ENCODE measurements at regions not wholly inside any gene's neighbourhood (a gene's known extent, or its start where the extent isn't known, plus 50 kb on each side); places are given as distances from the start of the nearest gene placed in this dataset.
"Not testable (repeated sequence)": the region's sequence is repeated elsewhere in the genome, so short reads cannot be mapped to it uniquely, and the experiment has no call there.

DNA sequence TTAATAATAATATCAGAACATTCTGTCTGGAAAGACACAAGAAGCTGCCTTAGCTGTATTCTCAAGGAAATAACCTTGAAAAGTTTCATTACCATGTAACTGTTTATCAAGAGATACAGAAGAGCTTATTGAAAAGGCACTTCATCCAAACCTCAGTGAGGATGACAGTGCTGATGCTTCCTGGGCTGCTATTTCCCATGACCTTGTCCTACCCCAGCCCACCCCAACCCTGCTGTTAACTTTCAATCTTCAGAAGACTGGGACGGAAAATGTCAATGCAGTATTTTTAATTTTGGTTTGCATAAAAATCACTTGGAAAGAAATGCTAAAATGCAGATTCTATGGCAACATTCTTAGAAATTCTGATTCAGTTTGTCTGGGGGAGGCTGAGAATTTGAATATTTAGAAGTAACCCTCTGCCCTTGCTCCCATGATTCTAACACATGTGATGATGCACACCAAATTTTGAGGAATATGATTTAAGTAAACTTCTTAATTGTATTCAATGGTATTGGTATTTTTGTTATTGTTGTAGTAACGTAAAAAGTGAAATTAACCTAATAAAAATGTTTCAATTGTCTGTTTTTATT, 101.0 kb upstream of the CHST9 start:
- not testable (repeated sequence) for H3K9me3 ChIP-seq (ENCODE audit: control insufficient read depth, insufficient read depth, low read length); H3K9ac ChIP-seq (ENCODE audit: low read depth, low read length); H3K36me3 ChIP-seq (ENCODE audit: insufficient read depth, low read length); H3K4me1 ChIP-seq (ENCODE audit: insufficient read depth, low read length)

DNA sequence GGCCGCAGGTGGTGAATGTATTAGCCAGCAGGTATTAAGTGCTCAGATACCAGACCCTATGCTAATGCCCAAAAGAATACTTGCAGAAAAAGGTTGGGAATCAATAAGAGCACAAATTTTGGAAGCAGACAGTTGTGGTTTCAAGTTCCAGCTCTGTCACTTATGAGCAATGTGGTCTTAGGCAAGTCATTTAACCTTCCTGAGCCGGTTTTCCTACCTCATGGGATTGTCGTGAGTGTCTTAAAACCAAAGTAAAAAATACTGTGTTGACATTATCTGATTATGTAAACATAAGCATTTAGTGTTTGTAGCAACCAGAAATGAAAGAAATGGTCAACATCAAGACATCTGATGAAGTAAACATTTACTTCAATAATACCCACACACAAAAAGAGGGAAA, 93.0 kb upstream of the CHST9 start:
- Histone ChIP-seq H3K9ac (ENCODE audit: low read depth, low read length) (no peak overlapping the region), H3K9me3 (ENCODE audit: control insufficient read depth, insufficient read depth, low read length) (peaks cover 4% of the 10 kb centered on the region), H3K4me1 (ENCODE audit: insufficient read depth, low read length) (no peaks in the 10 kb centered on the region), H3K36me3 (ENCODE audit: insufficient read depth, low read length) (no peaks in the 10 kb centered on the region; the same call in 1 of the 2 replicates)

DNA sequence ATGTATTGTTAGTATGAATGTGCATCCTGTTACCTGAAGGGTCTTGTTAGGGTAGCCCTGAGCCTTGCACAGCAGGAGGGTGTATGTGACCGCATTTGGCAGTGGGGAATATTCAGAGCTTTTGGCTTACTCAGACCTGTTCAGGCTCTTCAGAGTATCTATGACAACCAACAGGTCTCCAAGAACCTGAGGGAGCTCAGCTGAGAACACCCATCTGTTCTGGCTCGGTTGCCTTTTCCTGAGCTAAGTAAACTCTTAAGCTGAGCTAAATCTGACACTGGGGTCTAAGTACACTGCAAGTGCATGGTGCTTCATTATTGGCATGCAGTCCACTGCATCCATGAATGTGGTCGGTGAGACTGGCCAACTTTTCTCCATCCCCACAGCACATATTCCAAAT, 92.4 kb upstream of the CHST9 start:
- Histone ChIP-seq H3K36me3 (ENCODE audit: insufficient read depth, low read length) (no peaks in the 10 kb centered on the region; the same call in 1 of the 2 replicates), H3K9me3 (ENCODE audit: control insufficient read depth, insufficient read depth, low read length) (peaks cover 4% of the 10 kb centered on the region), H3K4me1 (ENCODE audit: insufficient read depth, low read length) (no peaks in the 10 kb centered on the region), H3K9ac (ENCODE audit: low read depth, low read length) (no peak overlapping the region)

DNA sequence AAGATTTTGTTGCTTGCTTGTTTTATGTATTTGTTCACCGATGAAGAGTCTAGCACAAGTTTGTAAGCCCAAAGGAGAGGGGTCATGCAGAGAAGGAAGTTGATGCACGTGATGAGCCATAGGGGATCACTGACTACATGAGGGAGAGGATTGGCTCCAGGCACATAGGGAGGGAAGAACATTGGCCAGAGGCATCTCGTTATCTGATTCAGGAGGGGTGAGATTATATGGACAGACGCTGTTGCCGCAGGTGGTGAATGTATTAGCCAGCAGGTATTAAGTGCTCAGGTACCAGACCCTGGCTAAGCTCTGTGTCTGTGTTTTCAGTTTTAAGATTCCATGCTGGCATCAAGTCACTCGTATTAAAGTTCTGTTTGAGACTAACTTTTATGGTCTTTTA, 91.8 kb upstream of the CHST9 start:
- Histone ChIP-seq H3K9ac (ENCODE audit: low read depth, low read length) (no peak overlapping the region), H3K9me3 (ENCODE audit: control insufficient read depth, insufficient read depth, low read length) (peaks cover 4% of the 10 kb centered on the region), H3K36me3 (ENCODE audit: insufficient read depth, low read length) (no peaks in the 10 kb centered on the region; the same call in 1 of the 2 replicates), H3K4me1 (ENCODE audit: insufficient read depth, low read length) (no peaks in the 10 kb centered on the region)

DNA sequence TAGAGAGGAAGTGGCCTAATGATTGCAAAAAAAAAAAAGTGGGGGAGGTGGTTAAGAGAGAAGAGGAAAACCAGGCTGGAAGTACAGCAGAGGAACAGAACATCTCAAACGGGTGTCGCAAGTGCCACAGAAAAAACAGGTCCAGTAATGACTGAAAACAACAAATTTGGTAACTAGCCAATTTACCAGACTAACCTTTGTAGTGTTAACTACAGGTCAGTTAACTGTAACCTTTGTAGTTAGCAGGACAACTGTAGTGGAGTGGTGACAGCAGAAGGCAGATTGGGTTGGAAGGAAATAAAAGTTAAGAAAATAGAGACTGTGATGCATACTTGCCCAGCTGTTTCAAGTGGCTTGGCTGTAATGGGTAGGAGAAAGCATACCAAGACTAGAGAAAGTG, 91.4 kb upstream of the CHST9 start:
- Histone ChIP-seq H3K9me3 (ENCODE audit: control insufficient read depth, insufficient read depth, low read length) (peaks cover 6% of the 10 kb centered on the region), H3K4me1 (ENCODE audit: insufficient read depth, low read length) (no peaks in the 10 kb centered on the region), H3K36me3 (ENCODE audit: insufficient read depth, low read length) (no peaks in the 10 kb centered on the region; the same call in 1 of the 2 replicates), H3K9ac (ENCODE audit: low read depth, low read length) (no peak overlapping the region)

DNA sequence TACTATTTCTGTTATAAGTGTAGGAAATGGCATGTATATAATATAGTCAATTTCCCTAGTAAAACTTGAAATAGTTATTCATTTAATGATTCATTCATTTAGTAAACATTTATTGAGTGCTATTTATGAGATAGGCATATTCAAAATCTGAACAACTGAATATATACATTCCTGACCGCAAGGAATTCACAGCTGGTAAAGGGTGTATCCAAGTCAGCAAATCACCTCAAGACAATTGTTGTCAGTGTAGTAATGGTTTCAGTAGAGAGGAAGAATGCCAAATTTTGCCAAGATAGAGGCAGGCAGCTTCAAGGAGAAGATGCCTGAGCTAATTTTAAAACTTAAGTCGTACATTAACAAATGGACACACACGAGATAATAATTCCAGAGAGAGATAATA, 89.8 kb upstream of the CHST9 start:
- no peaks in the 10 kb centered on the region; the same call in 1 of the 2 replicates for H3K36me3 ChIP-seq (ENCODE audit: insufficient read depth, low read length)
- peaks cover 13% of the 10 kb centered on the region for H3K9me3 ChIP-seq (ENCODE audit: control insufficient read depth, insufficient read depth, low read length)
- no peak overlapping the region for H3K9ac ChIP-seq (ENCODE audit: low read depth, low read length)
- no peaks in the 10 kb centered on the region for H3K4me1 ChIP-seq (ENCODE audit: insufficient read depth, low read length)

DNA sequence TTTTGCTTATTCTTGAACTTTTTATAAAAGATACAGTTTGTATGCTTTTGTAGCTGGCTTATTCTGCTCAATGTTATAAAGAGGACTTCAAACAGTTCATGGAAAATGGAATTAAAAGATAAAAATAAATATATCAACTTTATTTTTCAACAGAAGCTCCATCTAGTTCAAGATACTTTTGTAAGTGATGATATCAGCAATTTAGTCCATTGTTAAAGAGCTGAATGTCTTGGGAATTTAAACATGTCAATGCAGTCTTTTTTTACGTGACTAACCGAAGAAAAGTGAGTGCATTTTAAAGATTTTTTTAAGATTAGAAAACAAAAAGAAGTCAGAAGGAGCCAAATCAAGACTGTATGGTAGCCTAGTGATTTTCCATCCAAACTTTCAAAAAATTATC, 85.4 kb upstream of the CHST9 start:
- no peaks in the 10 kb centered on the region for H3K36me3 ChIP-seq (ENCODE audit: insufficient read depth, low read length)
- no peaks in the 10 kb centered on the region for H3K4me1 ChIP-seq (ENCODE audit: insufficient read depth, low read length)
- no peak overlapping the region for H3K9ac ChIP-seq (ENCODE audit: low read depth, low read length)
- H3K9me3 ChIP-seq (ENCODE audit: control insufficient read depth, insufficient read depth, low read length): peaks cover 9% of the 10 kb centered on the region; the same call in 1 of the 2 replicates

DNA sequence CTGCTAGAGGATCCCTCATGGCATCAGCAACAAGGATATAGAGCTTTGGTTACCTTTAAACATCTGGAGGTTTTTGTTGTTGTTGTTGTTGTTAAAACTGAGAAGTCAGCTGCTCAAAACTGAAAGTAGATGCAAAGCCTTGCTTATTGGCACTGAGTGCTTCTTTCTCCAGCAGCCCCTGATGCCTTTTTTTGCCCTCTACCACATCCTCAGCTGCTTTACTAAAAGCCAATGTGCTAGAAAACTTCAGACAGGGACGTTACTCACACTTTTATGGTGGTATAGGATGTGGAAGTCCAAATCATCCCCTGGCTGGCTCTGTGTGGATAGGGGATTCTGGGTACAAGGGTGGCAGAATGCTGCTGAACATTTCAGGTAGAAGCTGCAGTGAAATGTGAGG, 78.3 kb upstream of the CHST9 start:
- H3K9me3 ChIP-seq (ENCODE audit: control insufficient read depth, insufficient read depth, low read length): peaks cover 2% of the 10 kb centered on the region; the same call in 1 of the 2 replicates
- H3K4me1 ChIP-seq (ENCODE audit: insufficient read depth, low read length): no peaks in the 10 kb centered on the region
- H3K36me3 ChIP-seq (ENCODE audit: insufficient read depth, low read length): no peaks in the 10 kb centered on the region; the same call in 1 of the 2 replicates
- H3K9ac ChIP-seq (ENCODE audit: low read depth, low read length): no peak overlapping the region

DNA sequence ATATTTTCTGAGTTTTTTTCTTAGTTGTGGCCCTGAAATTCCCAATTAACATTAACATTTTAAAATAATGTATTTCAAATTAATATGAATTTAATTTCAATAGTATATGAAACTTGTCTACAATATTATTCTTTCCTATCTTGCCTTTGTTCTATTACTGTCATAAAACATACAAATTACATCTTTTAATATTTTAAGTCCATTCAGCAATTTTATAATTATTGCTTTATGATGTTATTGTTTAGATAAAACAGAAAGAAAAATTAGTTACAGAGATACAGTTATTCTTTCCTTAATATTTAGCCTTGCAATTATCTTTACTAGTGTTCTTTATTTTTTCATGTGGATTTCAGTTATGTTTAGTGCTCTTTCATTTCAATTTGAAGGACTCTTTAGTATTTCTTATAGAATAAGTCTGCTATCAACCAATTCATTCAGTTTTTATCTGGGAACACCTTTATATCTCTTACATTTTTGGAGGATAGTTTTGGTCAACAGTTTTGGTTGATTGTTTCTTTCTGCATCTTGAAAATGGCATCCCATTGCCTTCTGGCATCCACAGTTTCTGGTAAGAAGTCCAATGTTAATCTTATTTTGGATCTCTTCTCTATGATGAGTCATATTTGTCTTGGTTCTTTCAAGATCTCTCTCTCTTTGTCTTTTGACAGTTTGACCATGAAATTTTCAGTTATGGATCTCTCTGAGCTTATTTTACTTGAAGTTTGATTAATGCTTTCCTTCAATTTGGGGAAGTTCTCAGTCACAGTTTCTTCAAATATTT, 76.9 kb upstream of the CHST9 start:
- Histone ChIP-seq H3K9ac (ENCODE audit: low read depth, low read length) (no peak overlapping the region), H3K4me1 (ENCODE audit: insufficient read depth, low read length) (no peaks in the 10 kb centered on the region), H3K36me3 (ENCODE audit: insufficient read depth, low read length) (no peaks in the 10 kb centered on the region; the same call in 1 of the 2 replicates), H3K9me3 (ENCODE audit: control insufficient read depth, insufficient read depth, low read length) (peaks cover 2% of the 10 kb centered on the region; the same call in 1 of the 2 replicates)

DNA sequence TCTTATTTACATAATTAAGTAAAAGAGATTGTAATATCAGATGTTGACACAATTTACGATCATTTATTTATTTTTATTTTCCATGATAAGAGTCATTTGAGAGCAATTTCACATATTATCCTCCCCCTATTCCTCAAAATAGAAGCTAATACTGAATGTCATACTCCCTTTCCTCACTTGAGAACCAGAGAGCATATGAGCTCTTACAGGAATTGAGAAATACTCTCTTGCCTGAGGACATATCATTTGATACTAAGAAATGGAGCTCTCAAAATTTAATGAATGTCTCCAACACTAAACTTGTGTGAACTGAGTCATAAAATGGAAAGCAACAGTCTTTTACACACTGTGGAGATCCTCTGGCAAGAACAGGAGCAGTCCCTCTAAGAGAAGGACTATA, 68.5 kb upstream of the CHST9 start:
- H3K36me3 ChIP-seq (ENCODE audit: insufficient read depth, low read length): no peaks in the 10 kb centered on the region
- no peak overlapping the region for H3K9ac ChIP-seq (ENCODE audit: low read depth, low read length)
- no peaks in the 10 kb centered on the region for H3K4me1 ChIP-seq (ENCODE audit: insufficient read depth, low read length)
- H3K9me3 ChIP-seq (ENCODE audit: control insufficient read depth, insufficient read depth, low read length): no peaks in the 10 kb centered on the region

DNA sequence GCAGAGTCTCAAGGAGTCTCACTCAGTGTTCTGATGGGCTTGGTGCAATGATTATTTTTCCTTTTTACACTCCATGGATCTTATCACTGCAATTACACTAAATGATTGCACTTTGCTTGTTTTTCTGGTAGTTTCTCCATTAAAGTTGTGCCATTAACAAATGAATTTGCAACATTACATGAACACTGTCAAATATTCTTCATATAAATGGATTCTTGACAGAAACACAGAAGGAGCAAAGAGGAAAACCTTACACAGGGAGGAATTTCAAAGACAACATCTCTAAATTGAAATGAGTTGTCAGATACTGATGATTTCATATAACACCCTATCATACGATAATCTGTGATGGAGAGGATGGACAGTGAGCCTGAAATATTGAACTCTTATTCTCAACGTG, 65.4 kb upstream of the CHST9 start:
- Histone ChIP-seq H3K36me3 (ENCODE audit: insufficient read depth, low read length) (no peaks in the 10 kb centered on the region), H3K9ac (ENCODE audit: low read depth, low read length) (no peak overlapping the region), H3K9me3 (ENCODE audit: control insufficient read depth, insufficient read depth, low read length) (no peaks in the 10 kb centered on the region), H3K4me1 (ENCODE audit: insufficient read depth, low read length) (no peaks in the 10 kb centered on the region)

DNA sequence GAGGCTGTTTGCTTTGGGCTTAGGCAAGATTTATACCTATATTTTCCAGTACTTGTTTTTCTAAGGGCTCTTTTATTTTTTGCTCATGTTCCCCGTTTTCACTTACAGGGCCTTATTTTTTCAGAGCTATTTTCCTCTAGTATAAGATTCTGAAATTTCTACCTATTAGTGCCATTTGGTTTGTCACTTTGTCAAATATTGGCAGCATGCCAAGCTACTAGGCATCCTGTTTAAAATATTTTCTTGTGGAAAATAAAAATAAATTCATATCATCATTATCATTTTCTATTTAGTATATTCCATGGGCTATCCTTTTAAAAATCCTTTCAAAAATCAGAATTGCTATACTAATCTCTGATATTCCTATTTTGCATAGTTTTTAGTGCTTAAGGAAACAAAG, 64.8 kb upstream of the CHST9 start:
- no peak overlapping the region for H3K9ac ChIP-seq (ENCODE audit: low read depth, low read length)
- H3K9me3 ChIP-seq (ENCODE audit: control insufficient read depth, insufficient read depth, low read length): peaks cover 3% of the 10 kb centered on the region; the same call in 1 of the 2 replicates
- no peaks in the 10 kb centered on the region for H3K36me3 ChIP-seq (ENCODE audit: insufficient read depth, low read length)
- H3K4me1 ChIP-seq (ENCODE audit: insufficient read depth, low read length): no peaks in the 10 kb centered on the region

DNA sequence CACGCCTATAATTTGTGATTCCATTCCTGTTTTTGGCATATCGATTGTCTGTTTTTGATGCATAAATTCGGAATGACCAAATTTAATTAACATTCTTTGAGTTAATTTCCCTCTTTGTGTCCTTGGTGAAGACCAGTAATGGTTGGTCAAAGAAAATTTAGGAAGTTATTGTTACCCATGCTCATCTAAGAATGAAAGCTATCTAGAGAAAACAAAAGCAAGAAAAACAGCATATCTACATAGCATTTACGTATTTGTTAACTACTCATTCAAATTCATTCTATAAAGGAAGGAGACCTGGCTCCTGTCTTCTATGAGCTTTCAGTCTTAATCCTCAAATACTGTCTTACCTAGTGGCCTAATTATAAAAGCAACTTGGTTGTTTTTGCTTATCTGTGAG, 59.2 kb upstream of the CHST9 start:
- Histone ChIP-seq H3K9ac (ENCODE audit: low read depth, low read length) (no peak overlapping the region), H3K9me3 (ENCODE audit: control insufficient read depth, insufficient read depth, low read length) (peaks cover 5% of the 10 kb centered on the region; the same call in 1 of the 2 replicates), H3K4me1 (ENCODE audit: insufficient read depth, low read length) (no peaks in the 10 kb centered on the region), H3K36me3 (ENCODE audit: insufficient read depth, low read length) (no peaks in the 10 kb centered on the region)

DNA sequence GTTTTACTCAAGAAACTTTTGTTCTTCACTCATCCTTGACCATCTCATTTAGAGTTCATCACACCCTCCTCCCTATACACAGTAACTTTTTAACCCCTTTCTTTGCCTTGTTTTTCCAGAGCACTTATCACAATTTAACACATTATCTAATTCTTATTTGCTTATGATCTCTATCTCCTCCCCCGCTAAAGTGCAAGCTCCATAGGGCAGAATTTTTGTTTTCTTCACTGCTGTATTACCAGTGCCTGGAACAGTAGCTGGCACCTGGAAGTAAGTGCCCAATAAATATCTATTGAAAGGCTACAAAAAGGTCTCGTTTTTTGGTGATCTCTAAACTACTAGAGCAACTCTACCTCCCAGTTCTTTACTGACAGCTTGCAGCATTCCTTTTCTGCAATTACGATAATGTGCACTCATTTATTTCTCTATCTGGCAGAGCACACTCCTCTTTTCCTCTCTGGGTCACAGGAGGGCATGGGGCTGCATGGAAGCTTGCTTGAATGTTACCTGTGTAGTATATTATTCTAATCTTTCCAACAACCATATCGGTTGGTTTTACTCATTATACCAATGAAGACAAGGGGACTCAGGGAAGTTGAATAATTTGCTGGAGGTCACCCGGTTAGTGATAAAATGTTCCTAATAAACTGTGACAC, 57.4 kb upstream of the CHST9 start:
- Histone ChIP-seq H3K4me1 (ENCODE audit: insufficient read depth, low read length) (no peaks in the 10 kb centered on the region), H3K9ac (ENCODE audit: low read depth, low read length) (no peak overlapping the region), H3K36me3 (ENCODE audit: insufficient read depth, low read length) (no peaks in the 10 kb centered on the region), H3K9me3 (ENCODE audit: control insufficient read depth, insufficient read depth, low read length) (peaks cover 5% of the 10 kb centered on the region; the same call in 1 of the 2 replicates)

DNA sequence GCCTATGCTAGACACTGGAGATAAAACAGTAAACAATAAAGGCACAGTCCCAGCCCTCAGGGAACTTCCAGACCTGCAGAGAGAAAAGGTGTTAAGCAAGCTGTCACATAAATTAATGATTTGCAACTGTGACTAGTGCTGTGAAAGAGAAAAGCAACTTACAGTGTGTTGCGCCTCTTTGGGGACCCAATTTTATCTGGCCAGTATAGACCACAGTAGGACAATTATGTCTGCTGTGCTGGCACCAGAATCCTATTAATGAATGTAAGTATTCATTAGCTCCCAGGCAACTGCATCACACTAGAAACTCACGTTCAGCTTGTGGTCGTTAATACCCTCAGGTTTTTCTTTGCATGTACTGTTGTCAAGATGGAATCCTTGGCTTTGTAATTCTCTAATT, 55.3 kb upstream of the CHST9 start:
- no peaks in the 10 kb centered on the region for H3K36me3 ChIP-seq (ENCODE audit: insufficient read depth, low read length)
- H3K9ac ChIP-seq (ENCODE audit: low read depth, low read length): no peak overlapping the region
- H3K9me3 ChIP-seq (ENCODE audit: control insufficient read depth, insufficient read depth, low read length): peaks cover 5% of the 10 kb centered on the region; the same call in 1 of the 2 replicates
- no peaks in the 10 kb centered on the region; the same call in 1 of the 2 replicates for H3K4me1 ChIP-seq (ENCODE audit: insufficient read depth, low read length)
